ENCODE measurements at regions not wholly inside any gene's neighbourhood (a gene's known extent, or its start where the extent isn't known, plus 50 kb on each side); places are given as distances from the start of the nearest gene placed in this dataset.

GRCh38 chr13:108460043-108460442 lies 169.4 kb upstream of the MYO16 start:
- POLR2A ChIA-PET: no interaction called here
- Histone ChIP-seq H3K4me3 (ENCODE audit: low read depth, low read length) (no peak overlapping the region), H3K9me3 (ENCODE audit: control insufficient read depth, insufficient read depth, low read length) (no peaks in the 10 kb centered on the region), H3K27ac (ENCODE audit: low read depth, low read length) (no peak overlapping the region), H3K27me3 (ENCODE audit: control insufficient read depth, insufficient read depth, low read length) (no peaks in the 10 kb centered on the region)
- no peak for DNase-seq (ENCODE audit: low read depth, low spot score)
- CTCF ChIA-PET: no interaction called here
- TF ChIP-seq, protein P1, sequence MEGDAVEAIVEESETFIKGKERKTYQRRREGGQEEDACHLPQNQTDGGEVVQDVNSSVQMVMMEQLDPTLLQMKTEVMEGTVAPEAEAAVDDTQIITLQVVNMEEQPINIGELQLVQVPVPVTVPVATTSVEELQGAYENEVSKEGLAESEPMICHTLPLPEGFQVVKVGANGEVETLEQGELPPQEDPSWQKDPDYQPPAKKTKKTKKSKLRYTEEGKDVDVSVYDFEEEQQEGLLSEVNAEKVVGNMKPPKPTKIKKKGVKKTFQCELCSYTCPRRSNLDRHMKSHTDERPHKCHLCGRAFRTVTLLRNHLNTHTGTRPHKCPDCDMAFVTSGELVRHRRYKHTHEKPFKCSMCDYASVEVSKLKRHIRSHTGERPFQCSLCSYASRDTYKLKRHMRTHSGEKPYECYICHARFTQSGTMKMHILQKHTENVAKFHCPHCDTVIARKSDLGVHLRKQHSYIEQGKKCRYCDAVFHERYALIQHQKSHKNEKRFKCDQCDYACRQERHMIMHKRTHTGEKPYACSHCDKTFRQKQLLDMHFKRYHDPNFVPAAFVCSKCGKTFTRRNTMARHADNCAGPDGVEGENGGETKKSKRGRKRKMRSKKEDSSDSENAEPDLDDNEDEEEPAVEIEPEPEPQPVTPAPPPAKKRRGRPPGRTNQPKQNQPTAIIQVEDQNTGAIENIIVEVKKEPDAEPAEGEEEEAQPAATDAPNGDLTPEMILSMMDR (IDR thresholded peaks at IDR 0.05; ENCODE audit: low read depth, low read length): no peak

GRCh38 chr13:108460746-108461145 lies 168.7 kb upstream of the MYO16 start:
- no peaks in the 10 kb centered on the region for H3K9me3 ChIP-seq (ENCODE audit: control insufficient read depth, insufficient read depth, low read length)
- no peak overlapping the region for H3K4me3 ChIP-seq (ENCODE audit: low read depth, low read length)
- ChIA-PET CTCF (no interaction called here), POLR2A (no interaction called here)
- TF ChIP-seq, protein P1 (IDR thresholded peaks at IDR 0.05; ENCODE audit: low read depth, low read length): no peak
- no peak for DNase-seq (ENCODE audit: low read depth, low spot score)
- no peak overlapping the region for H3K27ac ChIP-seq (ENCODE audit: low read depth, low read length)
- no peaks in the 10 kb centered on the region for H3K27me3 ChIP-seq (ENCODE audit: control insufficient read depth, insufficient read depth, low read length)

GRCh38 chr13:108463340-108463739 lies 166.1 kb upstream of the MYO16 start:
- ChIA-PET POLR2A (no interaction called here), CTCF (no interaction called here)
- Histone ChIP-seq H3K9me3 (ENCODE audit: control insufficient read depth, insufficient read depth, low read length) (no peaks in the 10 kb centered on the region), H3K27ac (ENCODE audit: low read depth, low read length) (no peak overlapping the region), H3K4me3 (ENCODE audit: low read depth, low read length) (no peak overlapping the region), H3K27me3 (ENCODE audit: control insufficient read depth, insufficient read depth, low read length) (no peaks in the 10 kb centered on the region)
- peak; percentile 62 for DNase-seq (ENCODE audit: low read depth, low spot score)
- TF ChIP-seq, protein P1 (IDR thresholded peaks at IDR 0.05; ENCODE audit: low read depth, low read length): no peak

DNA sequence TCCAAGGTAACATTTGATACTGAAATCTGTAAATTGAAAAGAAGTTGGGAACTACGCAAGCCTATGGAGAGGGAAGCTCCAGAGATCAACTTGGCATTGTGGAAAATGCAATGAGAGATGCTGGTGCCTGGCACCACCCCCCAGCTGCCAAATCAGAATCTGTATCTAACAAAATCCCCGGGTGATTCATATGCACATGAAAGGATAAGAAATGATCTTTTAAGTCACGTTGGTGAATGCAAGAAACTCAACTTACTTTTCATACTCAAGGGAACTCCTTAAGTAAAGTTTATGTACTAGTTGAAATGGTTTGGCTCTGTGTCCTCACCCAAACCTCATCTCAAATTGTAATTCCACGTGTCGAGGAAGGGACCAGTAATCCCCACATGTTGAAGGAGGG lies 158.5 kb upstream of the MYO16 start:
- no peak for DNase-seq (ENCODE audit: low read depth, low spot score)
- Histone ChIP-seq H3K27me3 (ENCODE audit: control insufficient read depth, insufficient read depth, low read length) (no peaks in the 10 kb centered on the region), H3K4me3 (ENCODE audit: low read depth, low read length) (no peak overlapping the region), H3K9me3 (ENCODE audit: control insufficient read depth, insufficient read depth, low read length) (peaks cover 2% of the 10 kb centered on the region; the same call in 1 of the 2 replicates), H3K27ac (ENCODE audit: low read depth, low read length) (no peak overlapping the region)
- POLR2A ChIA-PET: no interaction called here
- CTCF ChIA-PET: no interaction called here
- TF ChIP-seq, protein P1 (IDR thresholded peaks at IDR 0.05; ENCODE audit: low read depth, low read length): no peak

- ChIA-PET POLR2A (no interaction called here), CTCF (no interaction called here)
- peaks cover 2% of the 10 kb centered on the region; the same call in 1 of the 2 replicates for H3K9me3 ChIP-seq (ENCODE audit: control insufficient read depth, insufficient read depth, low read length)
- no peaks in the 10 kb centered on the region for H3K27me3 ChIP-seq (ENCODE audit: control insufficient read depth, insufficient read depth, low read length)
- no peak overlapping the region for H3K4me3 ChIP-seq (ENCODE audit: low read depth, low read length)
- no peak for DNase-seq (ENCODE audit: low read depth, low spot score)
- TF ChIP-seq, protein P1 (IDR thresholded peaks at IDR 0.05; ENCODE audit: low read depth, low read length): no peak
- no peak overlapping the region for H3K27ac ChIP-seq (ENCODE audit: low read depth, low read length)
Measured at GRCh38 chr13:108475181-108475580, 154.2 kb upstream of the MYO16 start.

Data from AG04450 (cell line).